K562 (cell line): ENCODE measurements at regions not wholly inside any gene's neighbourhood (a gene's known extent, or its start where the extent isn't known, plus 50 kb on each side); places are given as distances from the start of the nearest gene placed in this dataset.

Source experiments
- ATAC-seq: fragments of 200-7000 bp; cut with Tn5 transposase; 3 replicates; pipeline ENCODE4 v1.9.1; 2020; ENCODE audit warnings: moderate library complexity
- BruUV-seq: library from RNA; stranded (reverse); fragments of 400-500 nt; replicated peaks from 2 replicates; lab custom pipeline; 2021; lab: Mats Ljungman, UMichigan
- CTCF ChIA-PET: fragments of 300-600 bp; formaldehyde crosslinking; extraction: SDS; loops from one replicate; lab custom pipeline; 2021; ENCODE audit warnings: low intra/inter-chr PET ratio; lab: Yijun Ruan, JAX
- POLR2A ChIA-PET: fragments of 300-600, 350-650 bp; sonication (Branson Sonifier 250); formaldehyde crosslinking; extraction: SDS; loops from one replicate; lab custom pipeline; 2021; ENCODE audit warnings: antibody characterized with exemption, inconsistent platforms; lab: Yijun Ruan, JAX
- DNase-seq, 4 experiments: peaks; one replicate each; pipeline versions ENCODE4 v3.0.0 to v3.0.0-alpha.2; 2011 to 2018; ENCODE audit warnings: low spot score in 3 of 4, mixed read lengths in 3 of 4; ENCODE audit errors: extremely low read depth in 1 of 4
- FAIRE-seq: peaks from 2 replicates; lab custom pipeline; 2011; peaks lifted over from hg19 to GRCh38; lab: Jason Lieb, UNC
- H2AFZ ChIP-seq: 2 replicates; pipeline ENCODE4 v1.6.0; 2011; ENCODE audit warnings: low read depth, low read length, control low read depth, inconsistent platforms
- H3K27ac ChIP-seq: fragments of 200-600 bp; 3 replicates; pipeline ENCODE4 v1.8.0; 2011; ENCODE audit warnings: low read depth, mild to moderate bottlenecking, control low read depth, inconsistent platforms, low read length, moderate library complexity, mixed read lengths; ENCODE audit errors: extremely low read depth
- H3K27me3 ChIP-seq, 2 experiments: fragments of 300-600 bp in 1 of 2; 2 replicates in 1 of 2; 3 replicates in 1 of 2; pipeline versions ENCODE4 v1.6.0 to v1.8.0; 2011; ENCODE audit warnings: inconsistent platforms in 2 of 2, low read length in 2 of 2, mild to moderate bottlenecking in 1 of 2, mixed read lengths in 1 of 2, moderate library complexity in 1 of 2; ENCODE audit not compliant: control insufficient read depth in 2 of 2, insufficient read depth in 2 of 2
- H3K36me3 ChIP-seq: fragments of 300-600 bp; 3 replicates; pipeline ENCODE4 v1.8.0; 2011; ENCODE audit warnings: mild to moderate bottlenecking, low read length, inconsistent platforms; ENCODE audit not compliant: control insufficient read depth, insufficient read depth
- H3K4me1 ChIP-seq, 2 experiments: fragments of 200-600 bp in 1 of 2; replicated peaks in 1 of 2; 2 replicates in 1 of 2; 3 replicates in 1 of 2; pipeline versions ENCODE4 v1.5.1 to v1.8.0; 2011; ENCODE audit warnings: inconsistent platforms in 2 of 2, low read length in 2 of 2, mild to moderate bottlenecking in 1 of 2, mixed read lengths in 1 of 2, moderate library complexity in 1 of 2; ENCODE audit not compliant: control insufficient read depth in 2 of 2, insufficient read depth in 2 of 2
- H3K4me2 ChIP-seq: 2 replicates; pipeline ENCODE4 v1.6.1; 2011; ENCODE audit warnings: low read length, control low read depth, inconsistent platforms, mixed read lengths; ENCODE audit not compliant: insufficient read depth
- H3K4me3 ChIP-seq: fragments of 200-600 bp; sonication (generic), shearing (Covaris generic); 2 replicates; pipeline ENCODE4 v1.5.1; 2016; ENCODE audit warnings: control low read depth, inconsistent platforms
- H3K79me2 ChIP-seq: fragments of 200-600 bp; 3 replicates; pipeline ENCODE4 v1.8.0; 2011; ENCODE audit warnings: low read length, inconsistent platforms; ENCODE audit not compliant: control insufficient read depth, insufficient read depth
- H3K9ac ChIP-seq, 2 experiments: 2 replicates each; pipeline versions ENCODE4 v1.6.0 to v1.6.1; 2011; ENCODE audit warnings: low read depth in 2 of 2, low read length in 2 of 2, control low read depth in 1 of 2, inconsistent platforms in 1 of 2, mild to moderate bottlenecking in 1 of 2, mixed read lengths in 1 of 2; ENCODE audit not compliant: insufficient read depth in 1 of 2
- H3K9me1 ChIP-seq: one replicate; pipeline ENCODE4 v1.6.0; 2011; ENCODE audit warnings: inconsistent platforms, mild to moderate bottlenecking, low read length, moderate library complexity; ENCODE audit not compliant: control insufficient read depth, insufficient read depth
- H3K9me3 ChIP-seq: replicated peaks from 2 replicates; pipeline ENCODE4 v1.5.1; 2011; ENCODE audit warnings: low read depth, low read length, inconsistent platforms; ENCODE audit not compliant: control insufficient read depth, insufficient read depth
- H4K20me1 ChIP-seq: replicated peaks from 2 replicates; pipeline ENCODE4 v1.6.1; 2011; ENCODE audit warnings: low read length, inconsistent platforms, mixed read lengths; ENCODE audit not compliant: control insufficient read depth, insufficient read depth
- CBFA2T3 ChIP-seq: fragments of 450-650 bp; IDR thresholded peaks from 2 replicates; pipeline ENCODE4 v1.6.1; 2017
- EGR1 ChIP-seq: fragments of 450-650 bp; conservative IDR thresholded peaks from 2 replicates; pipeline ENCODE4 v1.6.1; 2017; ENCODE audit warnings: mild to moderate bottlenecking
- EP400 ChIP-seq: fragments of 450-650 bp; IDR thresholded peaks from 2 replicates; pipeline ENCODE4 v1.6.1; 2017; ENCODE audit warnings: antibody characterized with exemption, mild to moderate bottlenecking, moderate library complexity
- FOSL1 ChIP-seq: fragments of 200-800 bp; sonication (Bioruptor generic); conservative IDR thresholded peaks from 2 replicates; pipeline ENCODE4 v1.6.1; 2016; ENCODE audit warnings: missing genetic modification characterization, missing compliant biosample characterization
- MTA2 ChIP-seq: fragments of 450-650 bp; IDR thresholded peaks from 2 replicates; pipeline ENCODE4 v1.6.1; 2016; ENCODE audit warnings: low read depth
- RFX5 ChIP-seq: IDR thresholded peaks from 2 replicates; pipeline ENCODE4 v1.6.1; 2011; ENCODE audit warnings: low read depth, mild to moderate bottlenecking, improper control_type of control experiment, low read length
- SMAD3 ChIP-seq: fragments of 450-650 bp; formaldehyde crosslinking; conservative IDR thresholded peaks from 2 replicates; pipeline ENCODE4 v1.4.0; 2020; ENCODE audit warnings: mild to moderate bottlenecking
- TAF15 ChIP-seq: fragments of 200-400 bp; formaldehyde crosslinking; IDR thresholded peaks from 2 replicates; pipeline ENCODE4 v1.6.1; 2017; ENCODE audit warnings: mild to moderate bottlenecking, low read depth, low read length, moderate library complexity
- ZBTB26 ChIP-seq: fragments of 450-650 bp; formaldehyde crosslinking; IDR thresholded peaks from 2 replicates; pipeline ENCODE4 v1.4.0; 2022; ENCODE audit warnings: missing genetic modification characterization
- ZEB2 ChIP-seq: fragments of 450-650 bp; IDR thresholded peaks from 2 replicates; pipeline ENCODE4 v1.6.1; 2016
- WGBS: fragments of 100-300 bp; shearing (Covaris generic); methylation state at CpG from one replicate; pipeline ENCODE4 v1.1.6; 2016; ENCODE audit warnings: low coverage, mixed read lengths; ENCODE audit not compliant: insufficient coverage; ENCODE audit errors: missing lambda C conversion rate; 5-methylcytosine and 5-hydroxymethylcytosine counted together
- in situ Hi-C: fragments of 300-500 bp; cut with MboI; formaldehyde crosslinking; loops from 4 replicates; pipeline ENCODE4 v1.15.0; 2018; ENCODE audit warnings: inconsistent platforms, mixed read lengths
- intact Hi-C: fragments of 100-400 bp; cut with micrococcal nuclease; formaldehyde crosslinking; loops from 2 replicates; pipeline ENCODE4 v1.14.2; 2022

- FAIRE-seq (no peak), DNase-seq (no peak), ATAC-seq (no peak)
- intact Hi-C loops (no loop called here), in situ Hi-C loops (no loop called here)
- Histone ChIP-seq H3K9me1 (no peaks in the 10 kb centered on the region), H3K9me3 (peaks cover 2% of the 10 kb centered on the region; the same call in 1 of the 2 replicates), H3K4me3 (no peak overlapping the region), H3K9ac (no peak overlapping the region), H3K4me1 (no peaks in the 10 kb centered on the region), H2AFZ (no peak overlapping the region), H3K4me2 (no peak overlapping the region), H3K27me3 (no peaks in the 10 kb centered on the region), H3K36me3 (no peaks in the 10 kb centered on the region), H3K27ac (no peak overlapping the region), H4K20me1 (no peaks in the 10 kb centered on the region), H3K79me2 (no peaks in the 10 kb centered on the region)
- POLR2A ChIA-PET = no interaction called here
- CTCF ChIA-PET = no interaction called here
- 2% methylated on average over 4 of the region's 4 CpGs for whole genome bisulfite sequencing
- no peak for TF ChIP-seq ZBTB26 (CRISPR knock-in tag)
- TF ChIP-seq EP400 = no peak
- TF ChIP-seq TAF15 = no peak
- TF ChIP-seq ZEB2 = no peak
- TF ChIP-seq CBFA2T3 = no peak
- no TSS peak for BruUV-seq
Observed at GRCh38 chr4:19927381-19927780, 324.3 kb upstream of the SLIT2 start.

- no peak overlapping the region for H2AFZ ChIP-seq
- no peak for DNase-seq
- no peak for FAIRE-seq
- H3K9ac ChIP-seq = no peak overlapping the region
- H3K27ac ChIP-seq = no peak overlapping the region
- H3K4me1 ChIP-seq = no peaks in the 10 kb centered on the region
- H4K20me1 ChIP-seq = no peaks in the 10 kb centered on the region
- CTCF ChIA-PET = no interaction called here
- no peak overlapping the region for H3K4me3 ChIP-seq
- BruUV-seq = no TSS peak
- in situ Hi-C loops = no loop called here
- no peaks in the 10 kb centered on the region for H3K9me1 ChIP-seq
- H3K36me3 ChIP-seq = no peaks in the 10 kb centered on the region
- H3K4me2 ChIP-seq = no peak overlapping the region
- H3K9me3 ChIP-seq = peaks cover 2% of the 10 kb centered on the region; the same call in 1 of the 2 replicates
- no peaks in the 10 kb centered on the region for H3K79me2 ChIP-seq
- no peak for TF ChIP-seq EGR1
- no peak for TF ChIP-seq FOSL1 (tag)
- no peak for TF ChIP-seq RFX5
- no peak for TF ChIP-seq MTA2
- TF ChIP-seq SMAD3 = no peak
- TF ChIP-seq, all 486 proteins: peak for 0
- POLR2A ChIA-PET = no interaction called here
- H3K27me3 ChIP-seq = no peaks in the 10 kb centered on the region
- no peak for ATAC-seq
- intact Hi-C loops = no loop called here
Observed at GRCh38 chr4:19925516-19925915, 326.2 kb upstream of the SLIT2 start.
